H9 (cell line): ENCODE measurements at regions not wholly inside any gene's neighbourhood (a gene's known extent, or its start where the extent isn't known, plus 50 kb on each side); places are given as distances from the start of the nearest gene placed in this dataset.

Experiments used
- DNase-seq: peaks from one replicate; pipeline ENCODE4 v3.0.0-alpha.2; 2017
- H2AFZ ChIP-seq: one replicate; pipeline ENCODE4 v1.6.1; 2013; ENCODE audit warnings: mild to moderate bottlenecking, low read length, control low read depth, moderate library complexity
- H2AK5ac ChIP-seq: 2 replicates; pipeline ENCODE4 v1.6.1; 2013; ENCODE audit warnings: low read length, control low read depth, mixed read lengths; ENCODE audit not compliant: insufficient read length
- H2BK120ac ChIP-seq: one replicate; pipeline ENCODE4 v1.6.1; 2013; ENCODE audit warnings: low read depth, mild to moderate bottlenecking, low read length, control low read depth, inconsistent platforms; ENCODE audit not compliant: poor library complexity, severe bottlenecking
- H2BK12ac ChIP-seq: 2 replicates; pipeline ENCODE4 v1.6.1; 2013; ENCODE audit warnings: low read length, control low read depth, mixed read lengths, low read depth; ENCODE audit not compliant: insufficient read length
- H2BK15ac ChIP-seq: 2 replicates; pipeline ENCODE4 v1.6.1; 2013; ENCODE audit warnings: low read depth, low read length, control low read depth
- H2BK20ac ChIP-seq: one replicate; pipeline ENCODE4 v1.6.1; 2013; ENCODE audit warnings: low read depth, mild to moderate bottlenecking, low read length, control low read depth, inconsistent platforms; ENCODE audit not compliant: poor library complexity, severe bottlenecking
- H2BK5ac ChIP-seq: 2 replicates; pipeline ENCODE4 v1.6.1; 2013; ENCODE audit warnings: low read length, control low read depth, mixed read lengths; ENCODE audit not compliant: insufficient read length
- H3K14ac ChIP-seq: 2 replicates; pipeline ENCODE4 v1.6.1; 2013; ENCODE audit warnings: low read length, control low read depth; ENCODE audit not compliant: insufficient read depth
- H3K18ac ChIP-seq: 2 replicates; pipeline ENCODE4 v1.6.1; 2013; ENCODE audit warnings: low read depth, mild to moderate bottlenecking, mixed read lengths, low read length, control low read depth; ENCODE audit not compliant: insufficient read length
- H3K23ac ChIP-seq: 2 replicates; pipeline ENCODE4 v1.6.1; 2013; ENCODE audit warnings: low read length, control low read depth, mixed read lengths, low read depth; ENCODE audit not compliant: insufficient read length
- H3K23me2 ChIP-seq: 2 replicates; pipeline ENCODE4 v1.6.1; 2013; ENCODE audit warnings: low read depth, mild to moderate bottlenecking, mixed read lengths, low read length, control low read depth; ENCODE audit not compliant: insufficient read length, poor library complexity, severe bottlenecking
- H3K27ac ChIP-seq: 2 replicates; pipeline ENCODE4 v1.5.1; 2013; ENCODE audit warnings: low read length, control low read depth, mixed read lengths, low read depth; ENCODE audit not compliant: insufficient read length
- H3K27me3 ChIP-seq: 2 replicates; pipeline ENCODE4 v1.6.1; 2013; ENCODE audit warnings: low read length, control low read depth, inconsistent platforms; ENCODE audit not compliant: insufficient read depth
- H3K4ac ChIP-seq: 2 replicates; pipeline ENCODE4 v1.6.1; 2013; ENCODE audit warnings: low read depth, mild to moderate bottlenecking, control low read depth, inconsistent platforms, low read length, moderate library complexity
- H3K4me1 ChIP-seq: 2 replicates; pipeline ENCODE4 v1.6.1; 2013; ENCODE audit warnings: low read length, control low read depth, inconsistent platforms; ENCODE audit not compliant: insufficient read depth
- H3K4me2 ChIP-seq: 2 replicates; pipeline ENCODE4 v1.6.1; 2013; ENCODE audit warnings: low read length, control low read depth, mixed read lengths; ENCODE audit not compliant: insufficient read length, insufficient read depth
- H3K56ac ChIP-seq: 2 replicates; pipeline ENCODE4 v1.6.1; 2013; ENCODE audit warnings: low read depth, mild to moderate bottlenecking, mixed read lengths, low read length, control low read depth; ENCODE audit not compliant: insufficient read length
- H3K79me1 ChIP-seq: 2 replicates; pipeline ENCODE4 v1.6.1; 2013; ENCODE audit warnings: low read depth, mild to moderate bottlenecking, moderate library complexity, low read length, control low read depth, inconsistent platforms; ENCODE audit not compliant: insufficient read depth, poor library complexity, severe bottlenecking
- H3K79me2 ChIP-seq: 2 replicates; pipeline ENCODE4 v1.6.1; 2013; ENCODE audit warnings: low read length, control low read depth, inconsistent platforms; ENCODE audit not compliant: insufficient read depth
- H3K9ac ChIP-seq: 2 replicates; pipeline ENCODE4 v1.6.1; 2013; ENCODE audit warnings: low read length, control low read depth, mixed read lengths; ENCODE audit not compliant: insufficient read length; ENCODE audit errors: extremely low read depth
- H3K9me3 ChIP-seq: one replicate; pipeline ENCODE4 v1.6.1; 2013; ENCODE audit warnings: low read depth, low read length, inconsistent platforms; ENCODE audit not compliant: control insufficient read depth
- H3T11ph ChIP-seq: one replicate; pipeline ENCODE4 v1.6.1; 2013; ENCODE audit warnings: mild to moderate bottlenecking, low read length, control low read depth, inconsistent platforms
- H4K20me1 ChIP-seq: one replicate; pipeline ENCODE4 v1.6.1; 2013; ENCODE audit not compliant: control insufficient read depth, insufficient read length, insufficient read depth
- H4K5ac ChIP-seq: 2 replicates; pipeline ENCODE4 v1.6.1; 2013; ENCODE audit warnings: low read depth, mild to moderate bottlenecking, mixed read lengths, low read length, control low read depth; ENCODE audit not compliant: insufficient read length
- H4K8ac ChIP-seq: replicated peaks from 2 replicates; pipeline ENCODE4 v1.6.1; 2013; ENCODE audit warnings: low read length, control low read depth, mixed read lengths, low read depth; ENCODE audit not compliant: insufficient read length
- H4K91ac ChIP-seq: 2 replicates; pipeline ENCODE4 v1.6.1; 2013; ENCODE audit warnings: low read depth, mild to moderate bottlenecking, moderate library complexity, mixed read lengths, low read length, control low read depth; ENCODE audit not compliant: insufficient read length
- H3K27ac Mint-ChIP-seq, 3 experiments: 2 replicates in 2 of 3; 3 replicates in 1 of 3; pipeline ENCODE4 v1.8.0; 2020 to 2021; ENCODE audit warnings: mixed read lengths in 3 of 3, mild to moderate bottlenecking in 1 of 3, moderate library complexity in 1 of 3
- H3K27me3 Mint-ChIP-seq: 2 replicates; pipeline ENCODE4 v1.8.0; 2021; ENCODE audit warnings: low read depth, mild to moderate bottlenecking, moderate library complexity, mixed read lengths
- H3K36me3 Mint-ChIP-seq, 3 experiments: 2 replicates in 2 of 3; 3 replicates in 1 of 3; pipeline ENCODE4 v1.8.0; 2020 to 2021; ENCODE audit warnings: low read depth in 3 of 3, mixed read lengths in 3 of 3; ENCODE audit not compliant: insufficient read depth in 1 of 3
- H3K4me1 Mint-ChIP-seq, 2 experiments: 2 replicates each; pipeline ENCODE4 v1.8.0; 2020; ENCODE audit warnings: mixed read lengths in 2 of 2
- H3K4me3 Mint-ChIP-seq, 2 experiments: 2 replicates in 1 of 2; 3 replicates in 1 of 2; pipeline ENCODE4 v1.8.0; 2020 to 2021; ENCODE audit warnings: mild to moderate bottlenecking in 2 of 2, mixed read lengths in 2 of 2, moderate library complexity in 1 of 2
- H3K9me3 Mint-ChIP-seq, 2 experiments: 2 replicates in 1 of 2; 3 replicates in 1 of 2; pipeline ENCODE4 v1.8.0; 2020; ENCODE audit warnings: mild to moderate bottlenecking in 2 of 2, mixed read lengths in 2 of 2, moderate library complexity in 1 of 2
- CTCF ChIP-seq: fragments of 200-600 bp; sonication (generic); conservative IDR thresholded peaks from 3 replicates; pipeline ENCODE4 v1.8.0; 2021; ENCODE audit warnings: antibody characterized with exemption, mild to moderate bottlenecking
- WGBS: extraction: QIAGEN DNeasy Blood & Tissue Kit; methylation state at CpG from one replicate; pipeline ENCODE4 v1.1.7; 2013; ENCODE audit warnings: missing lambda C conversion rate, low lambda C conversion rate, mixed read lengths; ENCODE audit not compliant: insufficient read length; ENCODE audit errors: extremely low coverage; 5-methylcytosine and 5-hydroxymethylcytosine counted together

GRCh38 chr13:84542348-84542747 is 660.1 kb upstream of the SLITRK1 start:
- no peak overlapping the region for H3K4me2 ChIP-seq
- H4K8ac ChIP-seq, result no peak overlapping the region
- no peak overlapping the region for H3K9ac ChIP-seq
- H3K27me3 ChIP-seq, result no peaks in the 10 kb centered on the region
- no peak overlapping the region for H2BK12ac ChIP-seq
- no peak overlapping the region for H4K91ac ChIP-seq
- DNase-seq, result no peak
- no peaks in the 10 kb centered on the region for H3K79me2 ChIP-seq
- H2BK5ac ChIP-seq, result no peak overlapping the region
- H3K4me1 ChIP-seq, result no peaks in the 10 kb centered on the region
- Mint-ChIP-seq H3K9me3 (peaks cover 0 to 4% of the 10 kb centered on the region in 2 experiments; a peak in 1 of 5 replicates), H3K27me3 (no peaks in the 10 kb centered on the region), H3K27ac (peak overlapping the region in 1 of 3 experiments; percentile 29; a peak in 2 of 7 replicates), H3K4me3 (no peak overlapping the region), H3K4me1 (peaks cover 0 to 6% of the 10 kb centered on the region in 2 experiments; a peak in 2 of 4 replicates), H3K36me3 (peaks cover 0 to 4% (median 3%) of the 10 kb centered on the region in 3 experiments; a peak in 1 of 7 replicates)
- no peak overlapping the region for H3K4ac ChIP-seq
- no peaks in the 10 kb centered on the region for H3K9me3 ChIP-seq
- no peaks in the 10 kb centered on the region for H3K23me2 ChIP-seq
- H3K56ac ChIP-seq, result no peak overlapping the region
- no peak overlapping the region for H2AFZ ChIP-seq
- H3K14ac ChIP-seq, result no peak overlapping the region
- H3T11ph ChIP-seq, result no peak overlapping the region
- H2AK5ac ChIP-seq, result no peak overlapping the region
- no peak overlapping the region for H2BK15ac ChIP-seq
- no peak overlapping the region for H3K27ac ChIP-seq
- no peak overlapping the region for H2BK120ac ChIP-seq
- no peak overlapping the region for H2BK20ac ChIP-seq
- no peak for TF ChIP-seq CTCF
- no peaks in the 10 kb centered on the region for H3K79me1 ChIP-seq
- no peak overlapping the region for H4K5ac ChIP-seq
- no peak overlapping the region for H3K18ac ChIP-seq
- no peak overlapping the region for H3K23ac ChIP-seq
- H4K20me1 ChIP-seq, result no peaks in the 10 kb centered on the region
- WGBS, result no CpG with 5 or more reads among the region's 1 CpG
